Fibroblast of pulmonary artery (primary cell): ENCODE measurements at regions not wholly inside any gene's neighbourhood (a gene's known extent, or its start where the extent isn't known, plus 50 kb on each side); places are given as distances from the start of the nearest gene placed in this dataset.
"Not testable (repeated sequence)": the region's sequence is repeated elsewhere in the genome, so short reads cannot be mapped to it uniquely, and the experiment has no call there.

Experiments
- DNase-seq: peaks from one replicate; pipeline ENCODE4 v3.0.0-alpha.2; 2010; ENCODE audit warnings: low read depth
- H3K4me3 ChIP-seq: replicated peaks from 2 replicates; pipeline ENCODE4 v1.5.1; 2011; ENCODE audit warnings: low read depth, mild to moderate bottlenecking, control low read depth, low read length, moderate library complexity
- CTCF ChIP-seq: IDR thresholded peaks from 2 replicates; pipeline ENCODE4 v1.5.1; 2011; ENCODE audit warnings: mild to moderate bottlenecking, control low read depth, low read length, inconsistent platforms; ENCODE audit errors: missing control alignments

GRCh38 chr5:39623291-39623865 is 198.6 kb upstream of the DAB2 start:
- no peak for TF ChIP-seq CTCF
- no peak for DNase-seq
- H3K4me3 ChIP-seq = no peak overlapping the region

- no peak for DNase-seq
- H3K4me3 ChIP-seq = no peak overlapping the region
- TF ChIP-seq CTCF = no peak
Measured at GRCh38 chr5:39622281-39622680, 197.5 kb upstream of the DAB2 start.

GRCh38 chr5:39619168-39619818 is 194.5 kb upstream of the DAB2 start:
- TF ChIP-seq CTCF = no peak
- DNase-seq = no peak

GRCh38 chr5:39618391-39618790 is 193.6 kb upstream of the DAB2 start:
- H3K4me3 ChIP-seq = no peak overlapping the region
- DNase-seq = no peak
- no peak for TF ChIP-seq CTCF

More at GRCh38 chr5:39619168-39619818, 194.5 kb upstream of the DAB2 start:
- no peak overlapping the region for H3K4me3 ChIP-seq

GRCh38 chr5:39616131-39616530 is 191.4 kb upstream of the DAB2 start:
- TF ChIP-seq CTCF = no peak
- no peak overlapping the region for H3K4me3 ChIP-seq
- DNase-seq = no peak

GRCh38 chr5:39611076-39611475 is 186.3 kb upstream of the DAB2 start:
- DNase-seq, H3K4me3 ChIP-seq: not testable (repeated sequence)

- no peak for TF ChIP-seq CTCF
- no peak for DNase-seq
- H3K4me3 ChIP-seq = no peak overlapping the region
Measured at GRCh38 chr5:39608024-39608423, 183.2 kb upstream of the DAB2 start.
